ENCODE measurements at regions not wholly inside any gene's neighbourhood (a gene's known extent, or its start where the extent isn't known, plus 50 kb on each side); places are given as distances from the start of the nearest gene placed in this dataset.

- no peak for TF ChIP-seq CTCF (IDR thresholded peaks at IDR 0.05)
- TF ChIP-seq POLR2A (IDR thresholded peaks at IDR 0.05), result no peak
Measured at GRCh38 chr4:144371485-144371884, 231.0 kb upstream of the GYPA start.

Data from lower leg skin (tissue), 3 donors.